K562 (cell line): ENCODE measurements at regions not wholly inside any gene's neighbourhood (a gene's known extent, or its start where the extent isn't known, plus 50 kb on each side); places are given as distances from the start of the nearest gene placed in this dataset.

Source experiments
- ATAC-seq: fragments of 200-7000 bp; cut with Tn5 transposase; 3 replicates; pipeline ENCODE4 v1.9.1; 2020; ENCODE audit warnings: moderate library complexity
- BruUV-seq: library from RNA; stranded (reverse); fragments of 400-500 nt; replicated peaks from 2 replicates; lab custom pipeline; 2021; lab: Mats Ljungman, UMichigan
- CTCF ChIA-PET: fragments of 300-600 bp; formaldehyde crosslinking; extraction: SDS; loops from one replicate; lab custom pipeline; 2021; ENCODE audit warnings: low intra/inter-chr PET ratio; lab: Yijun Ruan, JAX
- POLR2A ChIA-PET: fragments of 300-600, 350-650 bp; sonication (Branson Sonifier 250); formaldehyde crosslinking; extraction: SDS; loops from one replicate; lab custom pipeline; 2021; ENCODE audit warnings: antibody characterized with exemption, inconsistent platforms; lab: Yijun Ruan, JAX
- DNase-seq, 4 experiments: peaks; one replicate each; pipeline versions ENCODE4 v3.0.0 to v3.0.0-alpha.2; 2011 to 2018; ENCODE audit warnings: low spot score in 3 of 4, mixed read lengths in 3 of 4; ENCODE audit errors: extremely low read depth in 1 of 4
- FAIRE-seq: peaks from 2 replicates; lab custom pipeline; 2011; peaks lifted over from hg19 to GRCh38; lab: Jason Lieb, UNC
- H2AFZ ChIP-seq: 2 replicates; pipeline ENCODE4 v1.6.0; 2011; ENCODE audit warnings: low read depth, low read length, control low read depth, inconsistent platforms
- H3K27ac ChIP-seq: fragments of 200-600 bp; 3 replicates; pipeline ENCODE4 v1.8.0; 2011; ENCODE audit warnings: low read depth, mild to moderate bottlenecking, control low read depth, inconsistent platforms, low read length, moderate library complexity, mixed read lengths; ENCODE audit errors: extremely low read depth
- H3K27me3 ChIP-seq, 2 experiments: fragments of 300-600 bp in 1 of 2; 2 replicates in 1 of 2; 3 replicates in 1 of 2; pipeline versions ENCODE4 v1.6.0 to v1.8.0; 2011; ENCODE audit warnings: inconsistent platforms in 2 of 2, low read length in 2 of 2, mild to moderate bottlenecking in 1 of 2, mixed read lengths in 1 of 2, moderate library complexity in 1 of 2; ENCODE audit not compliant: control insufficient read depth in 2 of 2, insufficient read depth in 2 of 2
- H3K36me3 ChIP-seq: fragments of 300-600 bp; 3 replicates; pipeline ENCODE4 v1.8.0; 2011; ENCODE audit warnings: mild to moderate bottlenecking, low read length, inconsistent platforms; ENCODE audit not compliant: control insufficient read depth, insufficient read depth
- H3K4me1 ChIP-seq, 2 experiments: fragments of 200-600 bp in 1 of 2; replicated peaks in 1 of 2; 2 replicates in 1 of 2; 3 replicates in 1 of 2; pipeline versions ENCODE4 v1.5.1 to v1.8.0; 2011; ENCODE audit warnings: inconsistent platforms in 2 of 2, low read length in 2 of 2, mild to moderate bottlenecking in 1 of 2, mixed read lengths in 1 of 2, moderate library complexity in 1 of 2; ENCODE audit not compliant: control insufficient read depth in 2 of 2, insufficient read depth in 2 of 2
- H3K4me2 ChIP-seq: 2 replicates; pipeline ENCODE4 v1.6.1; 2011; ENCODE audit warnings: low read length, control low read depth, inconsistent platforms, mixed read lengths; ENCODE audit not compliant: insufficient read depth
- H3K4me3 ChIP-seq: fragments of 200-600 bp; sonication (generic), shearing (Covaris generic); 2 replicates; pipeline ENCODE4 v1.5.1; 2016; ENCODE audit warnings: control low read depth, inconsistent platforms
- H3K79me2 ChIP-seq: fragments of 200-600 bp; 3 replicates; pipeline ENCODE4 v1.8.0; 2011; ENCODE audit warnings: low read length, inconsistent platforms; ENCODE audit not compliant: control insufficient read depth, insufficient read depth
- H3K9ac ChIP-seq, 2 experiments: 2 replicates each; pipeline versions ENCODE4 v1.6.0 to v1.6.1; 2011; ENCODE audit warnings: low read depth in 2 of 2, low read length in 2 of 2, control low read depth in 1 of 2, inconsistent platforms in 1 of 2, mild to moderate bottlenecking in 1 of 2, mixed read lengths in 1 of 2; ENCODE audit not compliant: insufficient read depth in 1 of 2
- H3K9me1 ChIP-seq: one replicate; pipeline ENCODE4 v1.6.0; 2011; ENCODE audit warnings: inconsistent platforms, mild to moderate bottlenecking, low read length, moderate library complexity; ENCODE audit not compliant: control insufficient read depth, insufficient read depth
- H3K9me3 ChIP-seq: replicated peaks from 2 replicates; pipeline ENCODE4 v1.5.1; 2011; ENCODE audit warnings: low read depth, low read length, inconsistent platforms; ENCODE audit not compliant: control insufficient read depth, insufficient read depth
- H4K20me1 ChIP-seq: replicated peaks from 2 replicates; pipeline ENCODE4 v1.6.1; 2011; ENCODE audit warnings: low read length, inconsistent platforms, mixed read lengths; ENCODE audit not compliant: control insufficient read depth, insufficient read depth
- BRCA1 ChIP-seq, 2 experiments: fragments of 450-650 bp in 1 of 2; sonication (generic) in 1 of 2; formaldehyde crosslinking in 1 of 2; IDR thresholded peaks; 2 replicates each; pipeline versions ENCODE4 v1.5.0 to v1.6.1; 2017 to 2020; ENCODE audit warnings: mild to moderate bottlenecking in 1 of 2, missing genetic modification reagents in 1 of 2
- NFATC3 ChIP-seq: fragments of 450-650 bp; IDR thresholded peaks from 2 replicates; pipeline ENCODE4 v1.6.1; 2017; ENCODE audit warnings: mild to moderate bottlenecking
- NFE2 ChIP-seq: IDR thresholded peaks from 2 replicates; pipeline ENCODE4 v1.6.1; 2014; ENCODE audit warnings: antibody characterized with exemption, low read depth
- NKRF ChIP-seq: fragments of 450-650 bp; IDR thresholded peaks from 2 replicates; pipeline ENCODE4 v1.6.1; 2016; ENCODE audit warnings: borderline replicate concordance
- SMAD4 ChIP-seq: fragments of 250-450 bp; sonication (Bioruptor Pico); conservative IDR thresholded peaks from 2 replicates; pipeline ENCODE4 v1.8.0; 2021; ENCODE audit warnings: inconsistent platforms, mild to moderate bottlenecking, moderate library complexity
- ZNF134 ChIP-seq: fragments of 250-450 bp; sonication (Bioruptor Pico); conservative IDR thresholded peaks from 2 replicates; pipeline ENCODE4 v1.4.0; 2020
- ZNF436 ChIP-seq: fragments of 250-450, 450-650 bp; sonication (Bioruptor Pico); formaldehyde crosslinking; IDR thresholded peaks from 2 replicates; pipeline ENCODE4 v1.7.0; 2020; ENCODE audit warnings: mild to moderate bottlenecking
- WGBS: fragments of 100-300 bp; shearing (Covaris generic); methylation state at CpG from one replicate; pipeline ENCODE4 v1.1.6; 2016; ENCODE audit warnings: low coverage, mixed read lengths; ENCODE audit not compliant: insufficient coverage; ENCODE audit errors: missing lambda C conversion rate; 5-methylcytosine and 5-hydroxymethylcytosine counted together
- in situ Hi-C: fragments of 300-500 bp; cut with MboI; formaldehyde crosslinking; loops from 4 replicates; pipeline ENCODE4 v1.15.0; 2018; ENCODE audit warnings: inconsistent platforms, mixed read lengths
- intact Hi-C: fragments of 100-400 bp; cut with micrococcal nuclease; formaldehyde crosslinking; loops from 2 replicates; pipeline ENCODE4 v1.14.2; 2022
- TF ChIP-seq, protein P1 (sequence below), 2 experiments: fragments of 450-650 bp in 1 of 2; IDR thresholded peaks; 2 replicates each; pipeline ENCODE4 v1.6.1; 2011 to 2017; ENCODE audit warnings: low read depth in 2 of 2, antibody characterized with exemption in 1 of 2, borderline replicate concordance in 1 of 2, low read length in 1 of 2, mild to moderate bottlenecking in 1 of 2, mixed read lengths in 1 of 2; ENCODE audit not compliant: control insufficient read depth in 1 of 2

GRCh38 chr13:66071608-66072007 is 1158.5 kb downstream of the PCDH9 start:
- ATAC-seq (peak; percentile 61), DNase-seq (peak in 1 of 4 experiments; percentile 14), FAIRE-seq (no peak)
- Histone ChIP-seq H3K4me2 (no peak overlapping the region), H4K20me1 (no peaks in the 10 kb centered on the region), H3K79me2 (no peaks in the 10 kb centered on the region), H3K36me3 (no peaks in the 10 kb centered on the region), H3K9me3 (no peaks in the 10 kb centered on the region), H3K27me3 (no peaks in the 10 kb centered on the region), H3K9me1 (no peaks in the 10 kb centered on the region), H3K9ac (no peak overlapping the region), H3K4me1 (peaks cover 0 to 3% of the 10 kb centered on the region in 2 experiments; a peak in 2 of 5 replicates), H2AFZ (no peak overlapping the region), H3K27ac (peak overlapping the region; percentile 61; the same call in 1 of the 3 replicates), H3K4me3 (no peak overlapping the region)
- ChIA-PET CTCF (no interaction called here), POLR2A (no interaction called here)
- in situ Hi-C loops (no loop called here), intact Hi-C loops (no loop called here)
- no TSS peak for BruUV-seq
- 4% methylated on average over 5 of the region's 8 CpGs for WGBS
- TF ChIP-seq ZNF436 (CRISPR knock-in tag) (no peak), BRCA1 (IDR thresholded peaks at IDR 0.05) (no peak), BRCA1 (CRISPR knock-in tag; IDR thresholded peaks at IDR 0.05) (no peak), ZNF134 (CRISPR knock-in tag) (no peak), NFE2 (no peak), NKRF (no peak), NFATC3 (no peak), SMAD4 (no peak)
- TF ChIP-seq, protein P1, sequence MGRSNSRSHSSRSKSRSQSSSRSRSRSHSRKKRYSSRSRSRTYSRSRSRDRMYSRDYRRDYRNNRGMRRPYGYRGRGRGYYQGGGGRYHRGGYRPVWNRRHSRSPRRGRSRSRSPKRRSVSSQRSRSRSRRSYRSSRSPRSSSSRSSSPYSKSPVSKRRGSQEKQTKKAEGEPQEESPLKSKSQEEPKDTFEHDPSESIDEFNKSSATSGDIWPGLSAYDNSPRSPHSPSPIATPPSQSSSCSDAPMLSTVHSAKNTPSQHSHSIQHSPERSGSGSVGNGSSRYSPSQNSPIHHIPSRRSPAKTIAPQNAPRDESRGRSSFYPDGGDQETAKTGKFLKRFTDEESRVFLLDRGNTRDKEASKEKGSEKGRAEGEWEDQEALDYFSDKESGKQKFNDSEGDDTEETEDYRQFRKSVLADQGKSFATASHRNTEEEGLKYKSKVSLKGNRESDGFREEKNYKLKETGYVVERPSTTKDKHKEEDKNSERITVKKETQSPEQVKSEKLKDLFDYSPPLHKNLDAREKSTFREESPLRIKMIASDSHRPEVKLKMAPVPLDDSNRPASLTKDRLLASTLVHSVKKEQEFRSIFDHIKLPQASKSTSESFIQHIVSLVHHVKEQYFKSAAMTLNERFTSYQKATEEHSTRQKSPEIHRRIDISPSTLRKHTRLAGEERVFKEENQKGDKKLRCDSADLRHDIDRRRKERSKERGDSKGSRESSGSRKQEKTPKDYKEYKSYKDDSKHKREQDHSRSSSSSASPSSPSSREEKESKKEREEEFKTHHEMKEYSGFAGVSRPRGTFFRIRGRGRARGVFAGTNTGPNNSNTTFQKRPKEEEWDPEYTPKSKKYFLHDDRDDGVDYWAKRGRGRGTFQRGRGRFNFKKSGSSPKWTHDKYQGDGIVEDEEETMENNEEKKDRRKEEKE (IDR thresholded peaks at IDR 0.05; ENCODE audit: borderline replicate concordance in 1 of 2, control insufficient read depth in 1 of 2, low read depth in 2 of 2, low read length in 1 of 2) = no peak
